Suprapubic skin (tissue), 3 donors: ENCODE measurements at regions not wholly inside any gene's neighbourhood (a gene's known extent, or its start where the extent isn't known, plus 50 kb on each side); places are given as distances from the start of the nearest gene placed in this dataset.

ENCODE experiments used
- CTCF ChIP-seq, 2 donors: fragments of 200-600 bp in 1 of 2; fragments of 450-650 bp in 1 of 2; sonication (generic) in 1 of 2; IDR thresholded peaks; one replicate each; pipeline ENCODE4 v1.5.1; 2016 to 2019; ENCODE audit warnings: antibody characterized with exemption in 2 of 2, mild to moderate bottlenecking in 1 of 2, moderate library complexity in 1 of 2
- POLR2AphosphoS5 ChIP-seq, 3 donors: sonication (generic); formaldehyde crosslinking; IDR thresholded peaks; one replicate each; pipeline ENCODE4 v1.6.1; 2017; ENCODE audit warnings: antibody characterized with exemption in 3 of 3

- TF ChIP-seq POLR2AphosphoS5 (IDR thresholded peaks at IDR 0.05) (no peak), CTCF (IDR thresholded peaks at IDR 0.05) (no peak)
Observed at GRCh38 chr13:103539721-103540381, 473.6 kb upstream of the SLC10A2 start.
